ENCODE measurements at regions not wholly inside any gene's neighbourhood (a gene's known extent, or its start where the extent isn't known, plus 50 kb on each side); places are given as distances from the start of the nearest gene placed in this dataset.
A peak's percentile ranks its signal among the peaks of the same experiment; 100 is the strongest.
"Not testable (repeated sequence)": the region's sequence is repeated elsewhere in the genome, so short reads cannot be mapped to it uniquely, and the experiment has no call there.

DNA sequence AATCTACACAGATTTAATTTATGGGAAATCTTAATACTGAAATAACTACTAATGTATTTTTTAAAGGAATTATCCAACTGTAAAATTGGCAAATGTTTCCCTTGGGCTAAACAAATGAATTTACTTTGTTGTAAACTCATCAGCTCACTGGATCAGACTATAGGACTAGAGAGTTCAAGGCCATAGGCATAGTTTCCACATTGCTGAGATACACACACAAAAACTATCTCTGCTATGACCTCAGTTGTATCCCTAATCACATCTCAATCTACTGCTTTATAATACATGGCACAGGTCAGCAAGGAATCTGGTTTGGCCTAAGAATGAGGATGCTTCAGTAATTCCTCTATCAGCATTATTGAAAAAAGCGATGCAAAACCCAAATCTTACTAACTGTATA is 101.1 kb upstream of the SLC39A10 start:
- TF ChIP-seq, protein P1, sequence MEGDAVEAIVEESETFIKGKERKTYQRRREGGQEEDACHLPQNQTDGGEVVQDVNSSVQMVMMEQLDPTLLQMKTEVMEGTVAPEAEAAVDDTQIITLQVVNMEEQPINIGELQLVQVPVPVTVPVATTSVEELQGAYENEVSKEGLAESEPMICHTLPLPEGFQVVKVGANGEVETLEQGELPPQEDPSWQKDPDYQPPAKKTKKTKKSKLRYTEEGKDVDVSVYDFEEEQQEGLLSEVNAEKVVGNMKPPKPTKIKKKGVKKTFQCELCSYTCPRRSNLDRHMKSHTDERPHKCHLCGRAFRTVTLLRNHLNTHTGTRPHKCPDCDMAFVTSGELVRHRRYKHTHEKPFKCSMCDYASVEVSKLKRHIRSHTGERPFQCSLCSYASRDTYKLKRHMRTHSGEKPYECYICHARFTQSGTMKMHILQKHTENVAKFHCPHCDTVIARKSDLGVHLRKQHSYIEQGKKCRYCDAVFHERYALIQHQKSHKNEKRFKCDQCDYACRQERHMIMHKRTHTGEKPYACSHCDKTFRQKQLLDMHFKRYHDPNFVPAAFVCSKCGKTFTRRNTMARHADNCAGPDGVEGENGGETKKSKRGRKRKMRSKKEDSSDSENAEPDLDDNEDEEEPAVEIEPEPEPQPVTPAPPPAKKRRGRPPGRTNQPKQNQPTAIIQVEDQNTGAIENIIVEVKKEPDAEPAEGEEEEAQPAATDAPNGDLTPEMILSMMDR (IDR thresholded peaks at IDR 0.05; ENCODE audit: insufficient read depth, low read length, missing control alignments) = no peak
- no peak overlapping the region for H3K4me3 ChIP-seq (ENCODE audit: low read depth, low read length)
- POLR2A ChIA-PET = no interaction called here
- CTCF ChIA-PET = interaction anchor here (1.4 kb wide), 1 partner anchor 12 kb away, joined by 5 read pairs; no protein-coding TSS in a partner anchor
- DNase-seq (ENCODE audit: low read depth, low spot score) = no peak

DNA sequence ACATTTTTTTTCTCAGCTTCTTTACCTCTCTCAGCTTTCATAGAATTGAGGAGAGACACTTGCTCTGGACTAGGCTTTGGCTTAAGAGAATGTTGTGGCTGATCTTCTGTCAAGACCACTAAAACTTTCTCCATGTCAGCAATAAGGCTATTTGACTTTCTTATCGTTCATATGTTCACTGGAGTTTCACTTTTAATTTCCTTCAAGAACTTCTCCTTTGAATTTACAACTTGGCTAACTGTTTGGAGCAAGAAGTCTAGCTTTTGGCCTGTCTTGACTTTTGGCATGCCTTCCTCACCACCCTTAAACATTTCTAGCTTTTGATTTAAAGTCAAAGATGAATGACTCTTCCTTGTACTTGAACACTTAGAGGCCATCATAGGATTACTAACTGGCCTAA is 104.4 kb upstream of the SLC39A10 start:
- TF ChIP-seq, protein P1 (IDR thresholded peaks at IDR 0.05; ENCODE audit: insufficient read depth, low read length, missing control alignments) = no peak

DNA sequence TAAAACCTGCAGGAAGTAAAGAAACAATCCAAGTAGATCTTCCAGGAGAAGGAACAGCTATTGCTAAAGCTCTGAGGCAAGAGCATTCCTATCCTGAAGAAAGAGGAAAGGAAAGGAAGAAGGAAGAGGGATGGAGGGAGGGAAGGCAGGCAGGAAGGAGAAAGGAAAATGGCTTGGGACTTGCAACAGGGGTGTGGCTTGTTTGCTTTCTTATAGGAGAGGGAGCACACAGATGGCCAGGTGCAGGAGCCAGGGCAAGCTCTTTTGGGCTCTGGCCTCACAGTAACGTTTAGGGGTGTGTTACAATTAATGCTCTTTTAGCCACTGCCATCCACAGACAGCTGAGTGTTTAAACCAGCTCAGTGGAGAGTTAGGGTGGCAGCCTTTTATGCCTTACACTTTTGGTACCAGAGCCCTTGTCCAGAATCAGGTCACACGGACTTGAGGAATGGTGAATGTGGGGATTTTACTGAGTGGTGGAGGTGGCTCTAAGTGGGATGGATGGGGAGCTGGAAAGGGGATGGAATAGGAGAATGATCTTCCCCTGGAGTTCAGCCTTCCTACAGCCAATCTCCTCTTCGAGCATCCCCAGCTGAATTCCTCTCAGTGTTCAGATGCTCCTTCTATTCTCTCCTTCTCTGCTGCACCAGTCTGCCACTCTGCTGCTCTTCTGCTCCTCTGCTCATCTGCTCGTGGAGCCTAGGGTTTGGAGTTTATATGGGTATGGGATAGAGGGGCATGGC is 108.7 kb upstream of the SLC39A10 start:
- TF ChIP-seq, protein P1 (IDR thresholded peaks at IDR 0.05; ENCODE audit: insufficient read depth, low read length, missing control alignments) = no peak
- ChIA-PET CTCF (interaction anchor here (5.1 kb wide), 1 partner anchor 14 kb away, joined by 21 read pairs; no protein-coding TSS in a partner anchor), POLR2A (no interaction called here)
- DNase-seq (ENCODE audit: low read depth, low spot score) = no peak
- no peak overlapping the region for H3K4me3 ChIP-seq (ENCODE audit: low read depth, low read length)

More for the DNA sequence above, 104.4 kb upstream of the SLC39A10 start:
- POLR2A ChIA-PET = no interaction called here
- CTCF ChIA-PET = no interaction called here
- no peak overlapping the region for H3K4me3 ChIP-seq (ENCODE audit: low read depth, low read length)
- DNase-seq (ENCODE audit: low read depth, low spot score) = no peak

DNA sequence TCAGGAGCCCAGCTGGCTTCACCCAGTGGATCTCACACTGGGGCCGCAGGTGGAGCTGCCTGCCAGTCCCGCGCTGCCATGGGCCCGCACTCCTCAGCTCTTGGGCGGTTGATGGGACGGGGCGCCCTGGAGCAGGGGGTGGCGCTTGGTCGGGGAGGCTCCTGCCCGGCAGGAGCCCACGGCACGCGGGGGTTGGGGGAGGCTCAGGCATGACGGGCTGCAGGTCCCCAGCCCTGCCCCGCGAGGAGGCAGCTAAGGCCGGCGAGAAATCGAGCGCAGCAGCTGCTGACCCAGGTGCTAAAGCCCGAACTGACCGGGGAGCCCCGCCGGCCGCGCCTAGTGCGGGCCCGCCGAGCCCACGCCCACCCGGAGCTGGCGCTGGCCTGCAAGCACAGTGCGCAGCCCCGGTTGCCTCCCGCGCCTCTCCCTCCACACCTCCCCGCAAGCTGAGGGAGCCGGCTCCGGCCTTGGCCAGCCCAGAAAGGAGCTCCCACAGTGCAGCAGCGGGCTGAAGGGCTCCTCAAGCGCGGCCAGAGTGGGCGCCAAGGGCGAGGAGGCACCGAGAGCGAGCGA is 109.7 kb upstream of the SLC39A10 start:
- POLR2A ChIA-PET; H3K4me3 ChIP-seq (ENCODE audit: low read depth, low read length); DNase-seq (ENCODE audit: low read depth, low spot score): not testable (repeated sequence)
- CTCF ChIA-PET = interaction anchor here (5.1 kb wide), 1 partner anchor 13 kb away, joined by 21 read pairs; no protein-coding TSS in a partner anchor

DNA sequence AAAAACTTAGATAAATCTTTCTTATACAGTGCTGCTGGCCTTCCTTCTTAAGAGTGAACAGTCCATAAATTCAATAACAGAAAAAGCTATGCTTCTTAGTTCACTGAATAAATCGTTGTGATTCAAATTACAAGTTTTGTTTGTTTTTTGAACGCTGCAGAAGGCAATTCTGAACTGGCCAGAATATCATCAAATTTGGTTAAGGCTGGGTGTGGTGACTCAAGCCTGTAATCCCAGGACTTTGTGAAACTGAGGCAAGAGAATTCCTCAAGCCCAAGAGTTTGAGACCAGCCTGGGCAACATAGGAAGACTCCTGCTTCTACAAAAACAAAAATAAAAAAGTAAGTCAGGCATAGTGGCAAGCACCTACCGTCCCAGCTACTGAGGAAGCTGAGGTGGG is 111.2 kb upstream of the SLC39A10 start:
- POLR2A ChIA-PET = no interaction called here
- no peak for DNase-seq (ENCODE audit: low read depth, low spot score)
- TF ChIP-seq, protein P1 (IDR thresholded peaks at IDR 0.05; ENCODE audit: insufficient read depth, low read length, missing control alignments) = no peak
- CTCF ChIA-PET = interaction anchor here (5.1 kb wide), 1 partner anchor 11 kb away, joined by 21 read pairs; no protein-coding TSS in a partner anchor
- no peak overlapping the region for H3K4me3 ChIP-seq (ENCODE audit: low read depth, low read length)

DNA sequence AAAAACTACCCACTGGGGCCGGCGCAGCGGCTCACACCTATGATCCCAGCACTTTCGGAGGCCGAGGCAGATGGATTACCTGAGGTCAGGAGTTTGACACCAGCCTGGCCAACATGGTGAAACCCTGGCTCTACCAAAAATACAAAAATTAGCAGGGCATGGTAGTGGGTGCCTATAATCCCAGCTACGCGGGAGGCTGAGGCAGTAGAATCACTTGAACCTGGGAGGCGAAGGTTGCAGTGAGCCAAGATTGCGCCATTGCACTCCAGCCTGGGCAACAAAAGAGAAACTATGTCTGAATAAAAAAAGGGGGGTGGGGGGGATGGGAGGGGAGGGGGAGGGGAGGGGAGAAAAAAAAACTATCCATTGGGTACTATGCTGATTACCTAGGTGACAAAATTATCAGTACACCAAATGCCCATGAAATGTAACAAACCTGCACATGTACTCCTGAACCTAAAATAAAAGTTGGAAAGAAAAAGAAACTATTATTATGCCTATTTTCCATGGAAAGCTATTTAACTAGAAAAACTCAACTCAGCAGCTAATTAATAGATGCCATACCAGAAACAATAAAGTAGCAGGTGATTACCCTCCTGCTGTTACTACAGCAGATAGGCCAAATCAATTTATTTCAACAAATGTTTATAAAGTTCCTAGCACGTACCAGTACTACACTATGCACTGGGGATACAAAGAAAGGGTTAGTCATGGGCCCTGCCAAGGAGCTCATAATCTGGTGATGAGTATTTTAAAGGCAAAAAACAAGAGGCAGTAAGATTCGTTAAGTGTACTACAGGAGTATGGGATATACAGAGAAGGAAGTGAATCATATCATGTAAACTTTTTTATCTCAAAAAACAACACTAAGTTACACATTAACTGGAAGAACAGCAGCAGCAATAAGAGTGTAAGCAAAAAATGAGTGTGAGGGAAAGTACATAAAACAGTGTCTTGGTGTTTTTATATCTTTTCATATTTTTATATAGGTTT is 112.8 kb upstream of the SLC39A10 start:
- peak; percentile 47 for DNase-seq (ENCODE audit: low read depth, low spot score)
- CTCF ChIA-PET = interaction anchor here (0.6 to 5.1 kb wide), 4 partner anchors 9 to 116 kb away, joined by 3 to 21 read pairs (median 5); no protein-coding TSS in a partner anchor
- H3K4me3 ChIP-seq (ENCODE audit: low read depth, low read length) = no peak overlapping the region
- POLR2A ChIA-PET = interaction anchor here (0.6 to 1.2 kb wide), 5 partner anchors 9 to 113 kb away, joined by 3 to 6 read pairs (median 4); partner anchors contain the start of gene SLC39A10
- TF ChIP-seq, protein P1 (IDR thresholded peaks at IDR 0.05; ENCODE audit: insufficient read depth, low read length, missing control alignments) = no peak

All from AG04449 (cell line).